22Rv1 (cell line): ENCODE measurements at regions not wholly inside any gene's neighbourhood (a gene's known extent, or its start where the extent isn't known, plus 50 kb on each side); places are given as distances from the start of the nearest gene placed in this dataset.

Source experiments
- CTCF ChIP-seq: fragments of 450-650 bp; IDR thresholded peaks from 2 replicates; pipeline ENCODE4 v1.5.1; 2017; ENCODE audit warnings: mild to moderate bottlenecking
- ZFX ChIP-seq: fragments of 450-650 bp; IDR thresholded peaks from 2 replicates; pipeline ENCODE4 v1.6.1; 2017; ENCODE audit warnings: antibody characterized with exemption, borderline replicate concordance

DNA sequence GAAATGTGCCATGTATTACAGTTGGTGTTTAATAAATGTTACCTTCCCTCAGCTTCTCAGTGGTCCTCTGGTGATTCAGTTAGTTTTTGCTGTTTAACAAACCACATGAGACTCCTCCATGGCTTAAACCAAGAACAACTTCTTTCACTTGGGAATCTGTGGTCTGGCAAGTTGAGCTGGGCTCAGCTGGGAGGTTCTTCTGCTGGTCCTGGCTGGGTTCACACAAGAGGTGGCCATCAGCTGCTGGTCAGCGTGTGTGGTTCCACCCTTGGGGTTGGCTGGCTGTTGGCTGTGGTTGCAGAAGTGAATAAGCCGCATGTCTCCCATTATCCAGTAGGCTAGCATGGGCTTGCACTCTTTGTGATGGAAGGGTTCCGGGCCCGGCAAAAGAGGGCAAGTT lies 160.5 kb downstream of the MIAT start:
- TF ChIP-seq CTCF (no peak), ZFX (no peak)
